ENCODE measurements at regions not wholly inside any gene's neighbourhood (a gene's known extent, or its start where the extent isn't known, plus 50 kb on each side); places are given as distances from the start of the nearest gene placed in this dataset.

DNA sequence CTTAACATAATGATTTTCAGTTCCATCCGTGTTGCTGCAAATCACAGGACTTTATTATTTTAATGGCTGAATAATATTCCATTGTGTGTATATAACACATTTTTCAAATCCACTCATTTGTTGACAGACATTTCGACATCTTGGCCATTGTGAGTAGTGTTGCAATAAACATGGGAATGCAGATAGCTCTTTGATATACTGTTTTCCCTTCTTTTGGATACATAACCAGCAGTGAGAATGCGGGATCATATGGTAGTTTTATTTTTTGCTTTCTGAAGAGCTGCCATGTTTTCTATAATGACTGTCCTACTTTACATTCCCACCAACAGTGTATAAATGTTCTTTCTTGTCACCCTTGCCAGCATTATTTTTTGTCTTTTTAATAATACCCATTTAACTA lies 420.3 kb upstream of the CHAC2 start:
- TF ChIP-seq HOXB5 (CRISPR knock-in tag; IDR thresholded peaks at IDR 0.05) (no peak), MAFK (IDR thresholded peaks at IDR 0.05; ENCODE audit: partially characterized antibody) (no peak), CHD2 (IDR thresholded peaks at IDR 0.05; ENCODE audit: low read length, partially characterized antibody) (no peak), RFX5 (IDR thresholded peaks at IDR 0.05) (no peak), POLR2AphosphoS2 (conservative IDR thresholded peaks at IDR 0.05; ENCODE audit: low read length) (no peak), MAZ (IDR thresholded peaks at IDR 0.05; ENCODE audit: borderline replicate concordance, low read depth, low read length) (no peak), NR3C1 (IDR thresholded peaks at IDR 0.05) (no peak), POLR2A (IDR thresholded peaks at IDR 0.05; ENCODE audit: low read length) (no peak), RAD21 (conservative IDR thresholded peaks at IDR 0.05 in 1 of 2, IDR thresholded peaks at IDR 0.05 in 1 of 2) (no peak), ESRRA (IDR thresholded peaks at IDR 0.05; ENCODE audit: borderline replicate concordance, low read length) (no peak)
- TF ChIP-seq, protein P1, sequence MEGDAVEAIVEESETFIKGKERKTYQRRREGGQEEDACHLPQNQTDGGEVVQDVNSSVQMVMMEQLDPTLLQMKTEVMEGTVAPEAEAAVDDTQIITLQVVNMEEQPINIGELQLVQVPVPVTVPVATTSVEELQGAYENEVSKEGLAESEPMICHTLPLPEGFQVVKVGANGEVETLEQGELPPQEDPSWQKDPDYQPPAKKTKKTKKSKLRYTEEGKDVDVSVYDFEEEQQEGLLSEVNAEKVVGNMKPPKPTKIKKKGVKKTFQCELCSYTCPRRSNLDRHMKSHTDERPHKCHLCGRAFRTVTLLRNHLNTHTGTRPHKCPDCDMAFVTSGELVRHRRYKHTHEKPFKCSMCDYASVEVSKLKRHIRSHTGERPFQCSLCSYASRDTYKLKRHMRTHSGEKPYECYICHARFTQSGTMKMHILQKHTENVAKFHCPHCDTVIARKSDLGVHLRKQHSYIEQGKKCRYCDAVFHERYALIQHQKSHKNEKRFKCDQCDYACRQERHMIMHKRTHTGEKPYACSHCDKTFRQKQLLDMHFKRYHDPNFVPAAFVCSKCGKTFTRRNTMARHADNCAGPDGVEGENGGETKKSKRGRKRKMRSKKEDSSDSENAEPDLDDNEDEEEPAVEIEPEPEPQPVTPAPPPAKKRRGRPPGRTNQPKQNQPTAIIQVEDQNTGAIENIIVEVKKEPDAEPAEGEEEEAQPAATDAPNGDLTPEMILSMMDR (IDR thresholded peaks at IDR 0.05): no peak
- TF ChIP-seq, protein P2, sequence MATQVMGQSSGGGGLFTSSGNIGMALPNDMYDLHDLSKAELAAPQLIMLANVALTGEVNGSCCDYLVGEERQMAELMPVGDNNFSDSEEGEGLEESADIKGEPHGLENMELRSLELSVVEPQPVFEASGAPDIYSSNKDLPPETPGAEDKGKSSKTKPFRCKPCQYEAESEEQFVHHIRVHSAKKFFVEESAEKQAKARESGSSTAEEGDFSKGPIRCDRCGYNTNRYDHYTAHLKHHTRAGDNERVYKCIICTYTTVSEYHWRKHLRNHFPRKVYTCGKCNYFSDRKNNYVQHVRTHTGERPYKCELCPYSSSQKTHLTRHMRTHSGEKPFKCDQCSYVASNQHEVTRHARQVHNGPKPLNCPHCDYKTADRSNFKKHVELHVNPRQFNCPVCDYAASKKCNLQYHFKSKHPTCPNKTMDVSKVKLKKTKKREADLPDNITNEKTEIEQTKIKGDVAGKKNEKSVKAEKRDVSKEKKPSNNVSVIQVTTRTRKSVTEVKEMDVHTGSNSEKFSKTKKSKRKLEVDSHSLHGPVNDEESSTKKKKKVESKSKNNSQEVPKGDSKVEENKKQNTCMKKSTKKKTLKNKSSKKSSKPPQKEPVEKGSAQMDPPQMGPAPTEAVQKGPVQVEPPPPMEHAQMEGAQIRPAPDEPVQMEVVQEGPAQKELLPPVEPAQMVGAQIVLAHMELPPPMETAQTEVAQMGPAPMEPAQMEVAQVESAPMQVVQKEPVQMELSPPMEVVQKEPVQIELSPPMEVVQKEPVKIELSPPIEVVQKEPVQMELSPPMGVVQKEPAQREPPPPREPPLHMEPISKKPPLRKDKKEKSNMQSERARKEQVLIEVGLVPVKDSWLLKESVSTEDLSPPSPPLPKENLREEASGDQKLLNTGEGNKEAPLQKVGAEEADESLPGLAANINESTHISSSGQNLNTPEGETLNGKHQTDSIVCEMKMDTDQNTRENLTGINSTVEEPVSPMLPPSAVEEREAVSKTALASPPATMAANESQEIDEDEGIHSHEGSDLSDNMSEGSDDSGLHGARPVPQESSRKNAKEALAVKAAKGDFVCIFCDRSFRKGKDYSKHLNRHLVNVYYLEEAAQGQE (IDR thresholded peaks at IDR 0.05): no peak
- TF ChIP-seq, protein P3, sequence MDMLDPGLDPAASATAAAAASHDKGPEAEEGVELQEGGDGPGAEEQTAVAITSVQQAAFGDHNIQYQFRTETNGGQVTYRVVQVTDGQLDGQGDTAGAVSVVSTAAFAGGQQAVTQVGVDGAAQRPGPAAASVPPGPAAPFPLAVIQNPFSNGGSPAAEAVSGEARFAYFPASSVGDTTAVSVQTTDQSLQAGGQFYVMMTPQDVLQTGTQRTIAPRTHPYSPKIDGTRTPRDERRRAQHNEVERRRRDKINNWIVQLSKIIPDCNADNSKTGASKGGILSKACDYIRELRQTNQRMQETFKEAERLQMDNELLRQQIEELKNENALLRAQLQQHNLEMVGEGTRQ (IDR thresholded peaks at IDR 0.05): no peak

All from A549 (cell line).